ENCODE measurements at regions not wholly inside any gene's neighbourhood (a gene's known extent, or its start where the extent isn't known, plus 50 kb on each side); places are given as distances from the start of the nearest gene placed in this dataset.

GRCh38 chr5:74177961-74178360 is 462.6 kb downstream of the ENC1 start:
- DNase-seq (ENCODE audit: low spot score): no peak
- H4K20me1 ChIP-seq (replicated peaks; ENCODE audit: insufficient read depth): no peaks in the 10 kb centered on the region
- H3K4me3 Mint-ChIP-seq: no peak overlapping the region
- no peak overlapping the region for H3K27ac Mint-ChIP-seq
- H3K36me3 ChIP-seq (ENCODE audit: insufficient read depth): no peaks in the 10 kb centered on the region
- no peaks in the 10 kb centered on the region for H3K9me3 Mint-ChIP-seq
- peaks cover 6% of the 10 kb centered on the region for H3K9me2 ChIP-seq (ENCODE audit: insufficient read depth)
- H3K27me3 Mint-ChIP-seq (ENCODE audit: insufficient read depth, low read depth, poor library complexity): peaks cover 8% of the 10 kb centered on the region
- no peak for ATAC-seq
- no peaks in the 10 kb centered on the region for H3K4me1 ChIP-seq (ENCODE audit: insufficient read depth)
- H3K4me3 ChIP-seq: no peak overlapping the region
- H3K4me2 ChIP-seq: no peak overlapping the region
- H3F3A ChIP-seq (replicated peaks; ENCODE audit: low read depth): no peaks in the 10 kb centered on the region
- no peaks in the 10 kb centered on the region for H3K36me3 Mint-ChIP-seq (ENCODE audit: low read depth)
- no peak overlapping the region for H2AFZ ChIP-seq
- peaks cover 10% of the 10 kb centered on the region; the same call in 2 of the 3 replicates for H3K4me1 Mint-ChIP-seq
- TF ChIP-seq POLR2AphosphoS5 (IDR thresholded peaks at IDR 0.05; ENCODE audit: low read depth): no peak
- no peak for TF ChIP-seq EZH2phosphoT487 (IDR thresholded peaks at IDR 0.05; ENCODE audit: unreplicated experiment)
- TF ChIP-seq NANOG (IDR thresholded peaks at IDR 0.05; ENCODE audit: borderline replicate concordance): no peak
- TF ChIP-seq ZNF331 (CRISPR knock-in tag; IDR thresholded peaks at IDR 0.05; ENCODE audit: low read depth): no peak
- TF ChIP-seq CTCF (conservative IDR thresholded peaks at IDR 0.05; ENCODE audit: low read depth in 2 of 2): no peak
- TF ChIP-seq, protein P1, sequence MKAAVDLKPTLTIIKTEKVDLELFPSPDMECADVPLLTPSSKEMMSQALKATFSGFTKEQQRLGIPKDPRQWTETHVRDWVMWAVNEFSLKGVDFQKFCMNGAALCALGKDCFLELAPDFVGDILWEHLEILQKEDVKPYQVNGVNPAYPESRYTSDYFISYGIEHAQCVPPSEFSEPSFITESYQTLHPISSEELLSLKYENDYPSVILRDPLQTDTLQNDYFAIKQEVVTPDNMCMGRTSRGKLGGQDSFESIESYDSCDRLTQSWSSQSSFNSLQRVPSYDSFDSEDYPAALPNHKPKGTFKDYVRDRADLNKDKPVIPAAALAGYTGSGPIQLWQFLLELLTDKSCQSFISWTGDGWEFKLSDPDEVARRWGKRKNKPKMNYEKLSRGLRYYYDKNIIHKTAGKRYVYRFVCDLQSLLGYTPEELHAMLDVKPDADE (IDR thresholded peaks at IDR 0.05): no peak
- no peak for TF ChIP-seq ZNF462 (CRISPR knock-in tag; IDR thresholded peaks at IDR 0.05)
- TF ChIP-seq ZNF114 (CRISPR knock-in tag; IDR thresholded peaks at IDR 0.05): no peak
- no peaks in the 10 kb centered on the region for H3K79me2 ChIP-seq (replicated peaks; ENCODE audit: insufficient read depth)
- no peaks in the 10 kb centered on the region for H3K27me3 ChIP-seq (ENCODE audit: insufficient read depth)
- no peak overlapping the region for H3K27ac ChIP-seq (ENCODE audit: low read depth)

Data from GM23338 (cell line).